DND-41 (cell line): ENCODE measurements at regions not wholly inside any gene's neighbourhood (a gene's known extent, or its start where the extent isn't known, plus 50 kb on each side); places are given as distances from the start of the nearest gene placed in this dataset.

Experiments used
- ATAC-seq: fragments of 200-7000 bp; cut with Tn5 transposase; 3 replicates; pipeline ENCODE4 v1.9.1; 2021; ENCODE audit warnings: low read depth; ENCODE audit not compliant: insufficient read depth
- DNase-seq: peaks from one replicate; pipeline ENCODE4 v3.0.0-alpha.2; 2020
- H2AFZ ChIP-seq: 2 replicates; pipeline ENCODE4 v1.6.0; 2012; ENCODE audit warnings: low read depth, low read length
- H3K27ac ChIP-seq: 2 replicates; pipeline ENCODE4 v1.5.1; 2012; ENCODE audit warnings: low read length, inconsistent platforms
- H3K27me3 ChIP-seq: fragments of 200-600 bp; sonication (generic); 2 replicates; pipeline ENCODE4 v1.6.0; 2012; ENCODE audit warnings: low read length, mild to moderate bottlenecking, inconsistent platforms; ENCODE audit not compliant: insufficient read depth, poor library complexity
- H3K36me3 ChIP-seq: 2 replicates; pipeline ENCODE4 v1.5.1; 2012; ENCODE audit warnings: low read length, inconsistent platforms; ENCODE audit not compliant: insufficient read depth
- H3K4me1 ChIP-seq: 2 replicates; pipeline ENCODE4 v1.5.1; 2012; ENCODE audit warnings: mild to moderate bottlenecking, low read length; ENCODE audit not compliant: insufficient read depth
- H3K4me2 ChIP-seq: 2 replicates; pipeline ENCODE4 v1.6.0; 2012; ENCODE audit warnings: mild to moderate bottlenecking, moderate library complexity, low read length, inconsistent platforms; ENCODE audit not compliant: insufficient read depth
- H3K4me3 ChIP-seq, 2 experiments: fragments of 200-600 bp in 1 of 2; shearing (Covaris generic) in 1 of 2; 2 replicates each; pipeline ENCODE4 v1.5.1; 2012 to 2016; ENCODE audit warnings: inconsistent platforms in 2 of 2, low read length in 2 of 2, mild to moderate bottlenecking in 2 of 2, low read depth in 1 of 2, moderate library complexity in 1 of 2
- H3K79me2 ChIP-seq: 2 replicates; pipeline ENCODE4 v1.6.0; 2012; ENCODE audit warnings: low read length, inconsistent platforms; ENCODE audit not compliant: insufficient read depth
- H3K9ac ChIP-seq: 2 replicates; pipeline ENCODE4 v1.6.0; 2012; ENCODE audit warnings: low read depth, mild to moderate bottlenecking, inconsistent platforms, low read length, moderate library complexity
- H3K9me3 ChIP-seq: 2 replicates; pipeline ENCODE4 v1.5.1; 2012; ENCODE audit warnings: low read length, moderate library complexity, mild to moderate bottlenecking, inconsistent platforms; ENCODE audit not compliant: insufficient read depth, severe bottlenecking
- H4K20me1 ChIP-seq: 2 replicates; pipeline ENCODE4 v1.6.0; 2012; ENCODE audit warnings: low read length; ENCODE audit not compliant: insufficient read depth
- CTCF ChIP-seq: IDR thresholded peaks from 2 replicates; pipeline ENCODE4 v1.5.1; 2012; ENCODE audit warnings: borderline replicate concordance, low read length, moderate library complexity, mild to moderate bottlenecking; ENCODE audit not compliant: poor library complexity, severe bottlenecking; ENCODE audit errors: extremely low read depth
- EZH2 ChIP-seq: IDR thresholded peaks from 3 replicates; pipeline ENCODE4 v1.6.1; 2012; ENCODE audit warnings: borderline replicate concordance, low read depth, mild to moderate bottlenecking, moderate library complexity, low read length, inconsistent platforms; ENCODE audit not compliant: severe bottlenecking

- TF ChIP-seq EZH2 (no peak), CTCF (peak; percentile 16)
- H3K9ac ChIP-seq: peak overlapping the region; percentile 23; the same call in 1 of the 2 replicates
- peak; percentile 82 for ATAC-seq
- H3K4me1 ChIP-seq: peaks cover 85% of the 10 kb centered on the region
- no peaks in the 10 kb centered on the region for H3K36me3 ChIP-seq
- no peaks in the 10 kb centered on the region for H3K9me3 ChIP-seq
- no peaks in the 10 kb centered on the region for H4K20me1 ChIP-seq
- peak overlapping the region in 1 of 2 experiments; percentile 25; a peak in 1 of 4 replicates for H3K4me3 ChIP-seq
- H3K79me2 ChIP-seq: no peaks in the 10 kb centered on the region
- no peaks in the 10 kb centered on the region for H3K27me3 ChIP-seq
- peak; percentile 84 for DNase-seq
- H2AFZ ChIP-seq: peak overlapping the region; percentile 68
- peak overlapping the region; percentile 55 for H3K4me2 ChIP-seq
- peak overlapping the region; percentile 83 for H3K27ac ChIP-seq
Measured at GRCh38 chr1:224500796-224501195, 66.2 kb upstream of the WDR26 start.

- Histone ChIP-seq H3K36me3 (no peaks in the 10 kb centered on the region), H4K20me1 (no peaks in the 10 kb centered on the region), H3K9ac (peak overlapping the region; percentile 26; the same call in 1 of the 2 replicates), H2AFZ (no peak overlapping the region), H3K27ac (peak overlapping the region; percentile 79), H3K4me2 (peak overlapping the region; percentile 21), H3K4me1 (peaks cover 82% of the 10 kb centered on the region), H3K4me3 (no peak overlapping the region), H3K27me3 (no peaks in the 10 kb centered on the region), H3K79me2 (no peaks in the 10 kb centered on the region), H3K9me3 (no peaks in the 10 kb centered on the region)
- ATAC-seq: no peak
- DNase-seq: no peak
- TF ChIP-seq CTCF: no peak
- TF ChIP-seq EZH2: no peak
Measured at GRCh38 chr1:224501836-224502235, 67.2 kb upstream of the WDR26 start.

- H3K9ac ChIP-seq: peak overlapping the region; percentile 46
- ATAC-seq: peak; percentile 21
Measured at GRCh38 chr1:224502459-224503160, 68.0 kb upstream of the WDR26 start.

More at GRCh38 chr1:224502459-224503160, 68.0 kb upstream of the WDR26 start:
- H3K36me3 ChIP-seq: no peaks in the 10 kb centered on the region
- no peak for TF ChIP-seq EZH2
- no peak for TF ChIP-seq CTCF
- H3K4me2 ChIP-seq: peak overlapping the region; percentile 62
- no peaks in the 10 kb centered on the region for H3K9me3 ChIP-seq
- peaks cover 74% of the 10 kb centered on the region for H3K4me1 ChIP-seq
- H3K27ac ChIP-seq: peak overlapping the region; percentile 82
- no peaks in the 10 kb centered on the region for H3K27me3 ChIP-seq
- no peaks in the 10 kb centered on the region for H4K20me1 ChIP-seq
- DNase-seq: peak; percentile 59
- 0 out of 2 replicates have a peak overlapping the region, but pooled peaks have one; percentile 25 for H2AFZ ChIP-seq
- peak overlapping the region in 1 of 2 experiments; percentile 33; a peak in 1 of 4 replicates for H3K4me3 ChIP-seq
- H3K79me2 ChIP-seq: no peaks in the 10 kb centered on the region
